CD4-positive, alpha-beta T cell (primary cell): ENCODE measurements at regions not wholly inside any gene's neighbourhood (a gene's known extent, or its start where the extent isn't known, plus 50 kb on each side); places are given as distances from the start of the nearest gene placed in this dataset.

Experiments used
- ATAC-seq: fragments of 200-7000 bp; cut with Tn5 transposase; one replicate; pipeline ENCODE4 v1.10.0; 2022; ENCODE audit warnings: mild to moderate bottlenecking; ENCODE audit not compliant: poor library complexity
- CTCF ChIA-PET: fragments of 350-600 bp; sonication (Branson Sonifier 250); formaldehyde crosslinking; loops from one replicate; lab custom pipeline; 2021; ENCODE audit warnings: antibody characterized with exemption, inconsistent platforms; lab: Charles Lee
- POLR2A ChIA-PET: fragments of 350-600 bp; sonication (Branson Sonifier 250); formaldehyde crosslinking; loops from one replicate; lab custom pipeline; 2021; ENCODE audit warnings: antibody characterized with exemption, inconsistent platforms; lab: Charles Lee
- DNase-seq, 14 experiments: peaks; one replicate each; pipeline ENCODE4 v3.0.0-alpha.2; 2013 to 2020; ENCODE audit warnings: mixed read lengths in 2 of 14
- H3K27ac ChIP-seq, 2 donors: one replicate each; pipeline versions ENCODE4 v1.5.1 to v1.7.0; 2013; ENCODE audit warnings: low read length in 2 of 2, low read depth in 1 of 2, mild to moderate bottlenecking in 1 of 2
- H3K27me3 ChIP-seq, 2 experiments: 1 replicate in 1 of 2; 2 replicates in 1 of 2; pipeline versions ENCODE4 v1.6.1 to v1.7.0; 2013; ENCODE audit warnings: low read length in 2 of 2, control low read depth in 1 of 2, mild to moderate bottlenecking in 1 of 2, moderate library complexity in 1 of 2; ENCODE audit not compliant: insufficient read depth in 2 of 2, control insufficient read depth in 1 of 2
- H3K36me3 ChIP-seq: one replicate; pipeline ENCODE4 v1.6.1; 2013; ENCODE audit warnings: low read length, control low read depth; ENCODE audit not compliant: insufficient read depth
- H3K4me1 ChIP-seq: one replicate; pipeline ENCODE4 v1.6.1; 2013; ENCODE audit warnings: low read length, control low read depth; ENCODE audit not compliant: insufficient read depth
- H3K4me3 ChIP-seq: one replicate; pipeline ENCODE4 v1.5.1; 2013; ENCODE audit warnings: mild to moderate bottlenecking, low read length, moderate library complexity
- H3K9me3 ChIP-seq, 2 experiments: 1 replicate in 1 of 2; 2 replicates in 1 of 2; pipeline versions ENCODE4 v1.6.1 to v1.7.0; 2013; ENCODE audit warnings: low read length in 2 of 2, mild to moderate bottlenecking in 2 of 2, control low read depth in 1 of 2, moderate library complexity in 1 of 2; ENCODE audit not compliant: control insufficient read depth in 1 of 2, insufficient read depth in 1 of 2
- H3K27ac Mint-ChIP-seq: one replicate; pipeline ENCODE4 v1.8.0; 2020; ENCODE audit warnings: mixed read lengths
- H3K27me3 Mint-ChIP-seq: one replicate; pipeline ENCODE4 v1.8.0; 2021; ENCODE audit warnings: mixed read lengths
- H3K36me3 Mint-ChIP-seq: one replicate; pipeline ENCODE4 v1.8.0; 2021; ENCODE audit warnings: low read depth, mixed read lengths
- H3K4me1 Mint-ChIP-seq: one replicate; pipeline ENCODE4 v1.8.0; 2021; ENCODE audit warnings: low read depth, mixed read lengths
- H3K4me3 Mint-ChIP-seq: one replicate; pipeline ENCODE4 v1.8.0; 2020; ENCODE audit warnings: mild to moderate bottlenecking, mixed read lengths
- H3K9me3 Mint-ChIP-seq: one replicate; pipeline ENCODE4 v1.8.0; 2020; ENCODE audit warnings: mixed read lengths
- intact Hi-C, 2 experiments: fragments of 100-400 bp; cut with DNase I in 1 of 2; cut with micrococcal nuclease in 1 of 2; formaldehyde crosslinking; loops; one replicate each; pipeline versions ENCODE4 v1.15.1 to v1.9.0; 2023 to 2025; cut with DNase I, micrococcal nuclease
- TF ChIP-seq, protein P1 (sequence below): fragments of 200-600 bp; IDR thresholded peaks from one replicate; pipeline ENCODE4 v1.8.0; 2022; ENCODE audit warnings: antibody characterized with exemption, mild to moderate bottlenecking

DNA sequence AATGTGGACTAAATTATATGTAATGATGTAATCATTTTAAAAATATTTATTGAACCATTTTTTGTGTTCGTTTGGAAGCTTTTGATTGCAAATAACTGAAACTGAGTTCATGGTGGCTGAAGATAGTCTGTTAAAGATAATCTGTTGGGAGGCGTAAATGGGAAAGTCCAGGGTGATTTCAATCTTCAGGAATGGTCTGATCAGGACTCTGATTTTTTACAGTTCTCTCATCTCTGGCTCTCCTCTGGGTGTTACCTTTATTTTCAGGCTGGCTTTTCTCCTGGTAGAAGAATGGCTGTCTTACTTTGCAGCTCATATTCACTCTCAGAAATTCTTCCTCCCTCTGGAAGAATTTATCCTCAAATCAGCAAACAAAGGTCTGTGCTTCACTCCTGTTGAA lies 199.0 kb upstream of the LEF1 start:
- ChIA-PET POLR2A (interaction anchor here (1.2 kb wide), 1 partner anchor 12 kb away, joined by 6 read pairs; no protein-coding TSS in a partner anchor), CTCF (no interaction called here)
- Mint-ChIP-seq H3K27me3 (no peaks in the 10 kb centered on the region), H3K9me3 (no peaks in the 10 kb centered on the region), H3K36me3 (no peaks in the 10 kb centered on the region), H3K4me3 (no peak overlapping the region), H3K27ac (no peak overlapping the region), H3K4me1 (peaks cover 42% of the 10 kb centered on the region)
- H3K36me3 ChIP-seq: no peaks in the 10 kb centered on the region
- ATAC-seq (no peak), DNase-seq (no peak)
- intact Hi-C loops: no loop called here
- H3K4me3 ChIP-seq: no peak overlapping the region
- TF ChIP-seq, protein P1, sequence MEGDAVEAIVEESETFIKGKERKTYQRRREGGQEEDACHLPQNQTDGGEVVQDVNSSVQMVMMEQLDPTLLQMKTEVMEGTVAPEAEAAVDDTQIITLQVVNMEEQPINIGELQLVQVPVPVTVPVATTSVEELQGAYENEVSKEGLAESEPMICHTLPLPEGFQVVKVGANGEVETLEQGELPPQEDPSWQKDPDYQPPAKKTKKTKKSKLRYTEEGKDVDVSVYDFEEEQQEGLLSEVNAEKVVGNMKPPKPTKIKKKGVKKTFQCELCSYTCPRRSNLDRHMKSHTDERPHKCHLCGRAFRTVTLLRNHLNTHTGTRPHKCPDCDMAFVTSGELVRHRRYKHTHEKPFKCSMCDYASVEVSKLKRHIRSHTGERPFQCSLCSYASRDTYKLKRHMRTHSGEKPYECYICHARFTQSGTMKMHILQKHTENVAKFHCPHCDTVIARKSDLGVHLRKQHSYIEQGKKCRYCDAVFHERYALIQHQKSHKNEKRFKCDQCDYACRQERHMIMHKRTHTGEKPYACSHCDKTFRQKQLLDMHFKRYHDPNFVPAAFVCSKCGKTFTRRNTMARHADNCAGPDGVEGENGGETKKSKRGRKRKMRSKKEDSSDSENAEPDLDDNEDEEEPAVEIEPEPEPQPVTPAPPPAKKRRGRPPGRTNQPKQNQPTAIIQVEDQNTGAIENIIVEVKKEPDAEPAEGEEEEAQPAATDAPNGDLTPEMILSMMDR: no peak
- H3K9me3 ChIP-seq: no peaks in the 10 kb centered on the region
- no peaks in the 10 kb centered on the region for H3K27me3 ChIP-seq
- H3K27ac ChIP-seq: no peak overlapping the region
- peaks cover 25% of the 10 kb centered on the region for H3K4me1 ChIP-seq

DNA sequence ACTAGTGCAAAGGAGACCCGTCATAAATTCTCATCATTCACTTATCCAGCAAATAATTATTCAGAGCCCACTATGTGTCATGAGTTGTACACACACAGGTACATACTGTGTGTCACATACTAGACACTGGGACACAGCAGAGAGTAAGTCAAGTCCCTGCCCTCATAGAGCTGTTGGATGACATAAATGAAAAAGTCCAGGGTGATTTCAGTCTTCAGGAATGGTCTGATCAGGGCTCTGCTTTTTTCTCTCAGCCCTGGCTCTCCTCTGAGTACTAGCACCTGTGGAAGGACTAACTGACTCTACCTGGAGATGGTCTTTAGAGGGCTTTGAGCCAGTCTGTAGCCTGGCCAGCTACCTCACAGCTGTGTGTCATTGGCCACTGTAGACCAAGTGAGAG lies 198.0 kb upstream of the LEF1 start:
- Histone ChIP-seq H3K9me3 (no peaks in the 10 kb centered on the region), H3K27ac (no peak overlapping the region), H3K27me3 (no peaks in the 10 kb centered on the region), H3K4me1 (peaks cover 19% of the 10 kb centered on the region), H3K36me3 (no peaks in the 10 kb centered on the region), H3K4me3 (no peak overlapping the region)
- DNase-seq (no peak), ATAC-seq (no peak)
- CTCF ChIA-PET: no interaction called here
- H3K36me3 Mint-ChIP-seq: no peaks in the 10 kb centered on the region
- intact Hi-C loops: no loop called here
- peaks cover 44% of the 10 kb centered on the region for H3K4me1 Mint-ChIP-seq
- no peak overlapping the region for H3K4me3 Mint-ChIP-seq
- TF ChIP-seq, protein P1: no peak
- no peaks in the 10 kb centered on the region for H3K9me3 Mint-ChIP-seq
- no peak overlapping the region for H3K27ac Mint-ChIP-seq
- H3K27me3 Mint-ChIP-seq: no peaks in the 10 kb centered on the region
- POLR2A ChIA-PET: interaction anchor here (1.0 kb wide), 1 partner anchor 21 kb away, joined by 3 read pairs; no protein-coding TSS in a partner anchor

DNA sequence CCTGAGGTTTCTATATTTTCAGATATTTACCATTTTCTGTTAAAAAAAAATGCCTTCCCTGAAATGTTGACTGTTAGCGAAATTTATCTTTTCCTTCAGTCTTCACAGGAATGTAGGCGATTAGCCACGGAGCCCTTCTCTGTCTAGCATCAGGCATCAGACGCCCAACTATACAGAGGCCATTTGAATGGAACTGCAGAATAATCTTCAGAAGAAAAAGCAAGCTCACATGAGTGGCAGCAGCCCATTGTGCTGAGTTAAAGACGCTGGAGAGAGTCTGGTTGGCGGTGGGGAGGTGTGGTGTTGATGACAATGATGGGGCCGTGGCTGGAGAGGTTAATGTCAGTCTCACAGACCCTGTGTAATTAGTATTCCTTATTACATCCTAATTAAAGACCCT lies 196.8 kb upstream of the LEF1 start:
- peaks cover 20% of the 10 kb centered on the region for H3K4me1 ChIP-seq
- H3K36me3 ChIP-seq: no peaks in the 10 kb centered on the region
- no peaks in the 10 kb centered on the region for H3K36me3 Mint-ChIP-seq
- TF ChIP-seq, protein P1: no peak
- H3K4me3 ChIP-seq: no peak overlapping the region
- H3K27ac ChIP-seq: no peak overlapping the region
- no peaks in the 10 kb centered on the region for H3K27me3 ChIP-seq
- POLR2A ChIA-PET: no interaction called here
- ATAC-seq (no peak), DNase-seq (no peak)
- H3K4me3 Mint-ChIP-seq: no peak overlapping the region
- CTCF ChIA-PET: no interaction called here
- peaks cover 44% of the 10 kb centered on the region for H3K4me1 Mint-ChIP-seq
- H3K27me3 Mint-ChIP-seq: no peaks in the 10 kb centered on the region
- no peak overlapping the region for H3K27ac Mint-ChIP-seq
- no peaks in the 10 kb centered on the region for H3K9me3 Mint-ChIP-seq
- intact Hi-C loops: no loop called here
- no peaks in the 10 kb centered on the region for H3K9me3 ChIP-seq
